HG03442 (cell line): ENCODE measurements at regions not wholly inside any gene's neighbourhood (a gene's known extent, or its start where the extent isn't known, plus 50 kb on each side); places are given as distances from the start of the nearest gene placed in this dataset.
A peak's percentile ranks its signal among the peaks of the same experiment; 100 is the strongest.

Experiments
- ATAC-seq: cut with Tn5 transposase; IDR thresholded peaks from one replicate; pipeline ENCODE4 v1.9.1; 2021; ENCODE audit warnings: mild to moderate bottlenecking, moderate library complexity; ENCODE audit not compliant: unreplicated experiment

DNA sequence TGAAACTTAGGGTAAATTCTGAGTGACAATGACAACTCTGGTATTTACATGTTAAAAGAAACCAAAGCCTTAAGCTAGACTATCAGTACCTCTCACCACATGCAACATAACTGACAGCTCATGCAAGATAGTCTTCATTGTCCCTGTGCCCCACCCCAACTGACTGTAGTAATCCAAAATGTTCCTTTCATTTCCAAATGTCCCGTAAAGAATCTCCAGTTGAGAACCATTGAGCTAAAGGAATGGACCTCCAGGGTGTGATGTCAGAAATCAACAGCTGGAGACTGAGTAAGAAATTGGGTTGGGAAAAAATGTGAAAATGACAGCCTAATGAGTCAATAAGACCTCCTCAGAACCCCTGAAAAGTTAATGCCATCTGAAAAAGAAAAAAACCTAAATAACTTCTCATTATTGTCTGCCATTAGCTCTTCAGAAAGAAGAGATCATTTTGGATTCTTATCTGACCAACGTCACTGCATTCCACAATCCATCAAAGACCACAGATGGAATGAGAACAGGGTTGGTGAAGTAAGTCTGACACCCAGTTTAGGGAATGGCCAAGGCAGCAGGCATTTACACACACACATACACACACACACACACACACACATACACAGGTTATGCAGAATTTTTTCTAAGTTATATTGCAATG is 51.7 kb upstream of the ACVR2A start:
- ATAC-seq, result no peak

DNA sequence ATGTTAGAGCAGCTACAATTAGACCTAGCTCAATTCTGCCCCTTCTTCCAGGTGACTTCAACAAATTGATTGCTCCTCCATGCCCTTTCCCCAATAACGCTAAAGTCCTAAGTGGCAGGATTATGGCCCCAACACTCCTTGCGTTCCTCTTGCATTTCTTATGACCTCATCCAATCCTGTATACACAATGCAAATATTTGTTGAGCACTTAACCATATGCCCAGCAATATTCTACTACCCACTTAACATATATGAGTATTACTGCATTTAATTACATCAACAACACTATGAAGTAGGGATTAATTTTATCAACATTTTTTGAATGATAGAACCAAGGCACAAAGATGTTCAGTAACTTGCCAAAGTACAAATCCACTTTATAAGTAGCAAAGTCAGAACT is 54.2 kb upstream of the ACVR2A start:
- ATAC-seq, result no peak

DNA sequence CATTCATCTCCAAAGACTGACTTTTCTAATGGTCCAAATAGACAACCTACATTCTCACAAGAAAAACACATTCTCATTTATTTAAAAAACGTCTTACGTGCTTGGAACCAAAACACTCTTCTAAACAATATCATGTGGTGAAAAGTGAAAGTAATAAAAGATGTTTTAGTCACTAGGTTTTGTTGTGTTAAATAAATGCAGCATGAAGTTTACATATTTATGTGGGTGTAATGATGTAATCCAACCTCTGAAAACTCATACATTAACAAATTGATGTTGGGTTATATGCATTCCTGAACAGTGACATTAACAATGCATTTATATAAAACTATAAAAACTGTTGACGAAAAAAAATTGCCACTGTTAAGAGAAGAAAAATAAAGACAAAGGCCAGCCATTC is 55.1 kb upstream of the ACVR2A start:
- no peak for ATAC-seq

DNA sequence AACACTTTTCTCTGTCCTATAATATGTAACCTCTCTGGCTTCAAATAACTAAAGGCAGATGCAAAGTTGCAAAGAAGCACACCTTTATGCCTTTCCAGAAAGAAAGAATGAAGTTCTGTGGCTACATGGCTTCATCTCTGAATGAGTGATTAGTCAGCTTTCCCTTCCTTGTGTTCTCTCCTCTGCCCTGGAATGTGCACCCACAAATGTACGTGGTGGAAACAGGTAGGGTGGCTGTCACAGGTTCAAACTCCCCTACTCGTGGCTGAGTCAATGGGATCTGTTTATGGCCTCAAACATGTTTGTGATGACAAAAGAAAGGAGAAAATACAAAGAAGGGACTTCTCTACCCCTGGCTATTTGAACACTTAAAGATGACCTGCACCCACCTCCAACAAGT is 55.5 kb upstream of the ACVR2A start:
- no peak for ATAC-seq

DNA sequence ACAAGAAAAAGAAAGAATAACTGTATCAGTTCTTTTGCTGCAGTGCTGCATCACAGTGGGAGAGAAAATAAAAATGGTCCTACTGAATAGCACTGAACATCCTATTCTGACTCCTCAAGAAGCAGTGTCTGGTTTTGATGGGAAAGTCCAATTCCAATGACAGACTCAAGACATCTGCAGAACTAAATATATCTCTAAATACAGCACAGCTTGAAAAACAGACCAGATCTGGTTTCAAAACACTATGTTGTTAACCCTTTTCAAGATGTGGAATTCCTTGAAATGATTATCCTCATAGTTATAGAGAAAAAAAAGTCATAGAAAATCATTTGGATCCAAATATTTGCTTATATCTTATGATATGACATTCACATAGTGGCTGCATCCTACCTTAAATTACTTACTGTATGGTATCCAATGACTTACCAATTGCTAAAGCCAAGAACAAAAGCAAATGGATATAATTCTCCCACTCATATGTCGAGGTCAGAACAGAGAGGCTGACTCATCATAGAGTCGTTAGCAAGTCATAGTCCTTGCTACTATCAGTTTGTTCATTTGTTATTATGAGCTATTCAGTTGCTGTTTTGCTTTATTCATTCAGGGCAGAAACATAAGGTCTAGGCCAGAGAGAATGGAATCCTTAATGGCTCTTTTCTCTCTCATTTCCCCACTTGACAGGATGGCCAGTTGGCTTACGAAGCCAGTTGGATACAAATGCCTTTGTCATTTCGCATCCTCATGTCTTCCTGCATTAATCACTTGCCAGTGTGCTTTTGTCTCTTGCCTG is 62.5 kb upstream of the ACVR2A start:
- ATAC-seq, result no peak

DNA sequence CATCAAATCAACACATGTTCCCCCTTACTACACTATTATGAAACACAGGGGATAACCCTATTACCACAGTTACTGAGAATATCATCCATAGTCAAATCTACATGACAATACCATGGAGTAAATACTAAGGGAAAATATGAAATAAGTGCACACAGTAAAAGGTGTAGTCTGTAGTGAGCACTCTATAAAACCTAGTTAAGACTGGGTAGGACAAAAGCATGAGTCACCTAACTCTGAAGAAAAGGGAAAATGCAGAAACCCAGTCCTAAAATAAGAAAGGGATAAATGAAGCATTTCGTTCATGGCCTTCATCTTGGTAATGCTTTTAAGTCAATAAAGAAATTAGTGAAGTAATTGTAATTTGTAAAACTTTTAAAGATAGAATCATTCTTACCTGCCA is 65.4 kb upstream of the ACVR2A start:
- ATAC-seq, result no peak

DNA sequence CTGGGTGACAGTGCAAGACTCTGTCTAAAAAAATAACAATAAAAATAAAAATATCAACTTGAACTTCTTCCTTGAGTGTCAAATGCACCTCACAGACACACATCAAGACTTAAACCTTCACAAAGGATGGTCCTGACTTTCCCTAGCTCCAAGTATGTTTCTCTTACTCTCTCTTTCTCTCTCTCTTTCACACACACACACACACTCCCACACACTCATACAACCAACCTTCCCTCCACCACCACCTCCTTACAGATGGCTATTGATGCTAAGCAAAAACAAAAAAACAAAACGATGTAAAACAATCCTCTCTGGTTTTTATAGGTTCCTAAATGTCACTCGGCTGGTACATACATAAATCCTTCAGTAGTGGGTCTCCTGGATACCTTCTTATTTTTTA is 67.4 kb upstream of the ACVR2A start:
- ATAC-seq, result no peak

DNA sequence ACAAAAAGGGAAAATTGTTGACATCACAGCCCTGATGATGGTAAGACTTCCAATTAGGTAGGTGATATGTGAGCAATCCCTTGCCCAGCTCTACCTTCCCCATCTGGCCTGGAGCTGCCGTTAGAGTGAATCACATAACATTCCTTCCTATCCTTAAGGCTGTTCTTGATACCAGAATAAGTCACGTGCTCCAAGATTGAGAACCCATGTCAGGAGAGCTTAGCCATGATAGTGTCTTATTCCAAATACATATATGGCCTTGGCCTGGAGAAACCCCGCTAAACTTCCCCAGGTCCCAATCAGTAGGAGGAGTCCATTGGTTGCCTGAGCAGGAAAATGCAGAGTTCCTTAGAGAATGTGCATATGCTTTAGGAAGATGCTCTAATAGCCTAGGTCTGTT is 70.0 kb upstream of the ACVR2A start:
- ATAC-seq, result no peak

GRCh38 chr2:147773479-147773878 is 71.3 kb upstream of the ACVR2A start:
- no peak for ATAC-seq

DNA sequence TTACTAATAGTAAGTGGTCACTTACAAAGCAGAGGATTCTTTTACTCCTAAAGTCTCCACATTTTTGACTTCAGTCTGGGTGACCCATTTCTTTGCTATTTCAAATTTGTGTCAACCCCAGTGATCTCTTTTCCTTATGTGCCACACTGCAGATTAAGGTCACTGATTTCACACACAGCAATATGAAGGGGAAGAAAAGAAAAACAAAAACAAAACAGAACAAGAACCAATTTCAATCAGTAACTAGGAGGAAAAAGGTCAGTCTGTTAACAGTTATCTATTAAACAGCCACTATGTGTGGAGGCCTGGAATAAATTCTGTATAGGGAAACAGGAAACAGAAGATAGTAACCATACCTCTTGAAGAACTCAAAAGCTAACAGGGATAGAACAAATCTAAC is 72.0 kb upstream of the ACVR2A start:
- ATAC-seq, result no peak

GRCh38 chr2:147763861-147764260 is 81.0 kb upstream of the ACVR2A start:
- no peak for ATAC-seq

DNA sequence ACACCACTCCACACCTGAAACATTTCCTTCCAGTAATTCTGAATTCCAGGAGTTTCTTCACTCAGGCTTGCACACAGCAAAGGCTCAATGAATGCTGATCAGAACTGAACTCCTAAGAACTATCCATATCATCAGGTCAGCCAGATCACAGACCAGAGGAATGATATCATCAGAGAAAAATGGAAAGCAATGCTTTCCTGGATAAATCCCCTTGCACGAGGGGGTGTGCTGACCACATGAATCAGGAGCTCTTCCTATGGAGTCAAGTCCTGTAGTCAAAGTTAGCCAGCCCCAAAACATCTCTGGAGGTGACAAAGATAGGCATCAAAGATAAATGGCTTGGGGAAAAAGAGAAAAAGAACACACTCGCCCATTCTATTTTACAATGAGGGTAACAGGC is 83.8 kb upstream of the ACVR2A start:
- ATAC-seq, result no peak

DNA sequence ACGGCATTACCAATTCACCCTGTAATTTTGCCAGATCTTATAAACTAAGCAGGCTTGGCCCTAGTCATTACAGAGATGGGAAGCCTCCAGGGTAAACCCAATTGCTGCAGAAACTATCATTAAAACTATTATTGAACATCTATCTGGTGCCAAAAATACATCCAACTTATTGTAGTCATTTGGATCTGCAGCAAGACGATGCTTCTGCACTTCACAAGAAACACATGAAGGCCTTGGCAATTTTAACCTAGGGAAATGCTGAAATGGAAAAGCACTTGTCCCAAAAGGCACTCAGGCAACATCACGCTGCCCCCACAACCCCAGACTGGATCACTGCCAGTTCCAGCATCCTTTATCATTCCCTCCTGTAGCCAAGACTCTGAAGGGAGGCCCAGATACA is 85.3 kb upstream of the ACVR2A start:
- no peak for ATAC-seq

DNA sequence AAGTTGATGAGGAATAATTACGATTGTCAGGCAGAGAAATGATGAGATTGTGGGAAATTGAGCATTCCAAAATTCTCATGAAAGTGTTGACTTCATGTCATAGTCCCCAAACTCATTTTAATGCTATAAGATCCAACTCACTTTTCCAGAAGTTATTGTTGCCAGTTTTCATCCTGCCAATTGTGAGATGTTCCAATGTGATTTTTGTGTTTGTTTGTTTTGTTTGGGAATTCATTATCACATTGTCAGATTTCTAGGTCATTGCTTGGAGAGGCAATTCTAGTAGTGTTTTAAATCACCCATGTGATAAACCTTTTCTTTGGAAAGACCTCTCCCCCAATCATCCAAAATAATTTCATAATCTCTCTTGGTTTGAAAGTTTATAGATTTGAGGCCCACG is 86.0 kb upstream of the ACVR2A start:
- ATAC-seq, result no peak

DNA sequence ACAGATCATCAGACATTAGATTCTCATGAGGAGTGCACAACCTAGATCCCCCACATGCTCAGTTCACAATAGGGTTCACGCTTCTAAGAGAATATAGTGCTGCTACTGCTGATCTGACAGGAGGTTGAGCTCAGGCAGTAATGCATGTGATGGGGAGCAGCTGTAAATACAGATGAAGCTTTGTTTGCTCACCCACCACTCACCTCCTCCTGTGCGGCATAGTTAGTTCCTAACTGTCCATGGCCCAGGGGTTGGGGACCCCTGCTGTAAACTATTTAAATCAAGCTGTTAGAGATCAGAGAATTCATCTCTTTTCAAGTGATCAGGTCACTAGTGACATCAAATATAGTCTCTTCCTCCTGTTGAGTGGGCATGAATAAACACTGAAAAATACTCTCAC is 88.8 kb upstream of the ACVR2A start:
- ATAC-seq, result no peak

DNA sequence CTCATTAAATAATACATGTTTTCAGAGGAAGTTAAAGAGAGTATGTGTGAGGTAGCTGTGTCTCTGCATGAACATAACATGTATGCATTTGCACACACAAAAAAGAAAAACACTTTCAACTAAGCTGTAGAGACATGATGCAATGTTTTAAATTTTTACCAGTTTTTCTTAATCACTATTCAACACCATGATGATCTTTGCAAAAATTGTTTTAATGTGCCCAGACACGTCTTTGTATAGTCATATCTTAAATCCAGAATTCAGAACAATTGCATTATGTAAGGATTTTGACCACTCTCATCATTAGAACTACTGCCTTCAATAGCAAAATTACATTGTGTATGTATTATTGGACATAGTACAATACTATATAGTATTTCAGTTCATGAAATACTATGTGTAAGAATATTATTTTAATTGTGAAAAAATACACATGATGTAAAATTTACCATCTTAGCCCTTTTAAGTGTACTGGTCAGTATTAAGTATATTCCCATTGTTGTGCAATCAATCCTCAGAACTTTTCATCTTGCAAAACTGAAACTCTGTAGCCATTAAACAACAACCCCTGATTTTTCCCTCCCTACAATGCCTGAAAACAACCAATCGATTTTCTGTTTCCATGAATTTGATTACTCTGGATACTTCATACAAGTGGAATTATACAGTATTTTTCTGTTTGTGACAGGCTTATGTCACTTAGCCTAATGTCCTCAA is 104.5 kb upstream of the ACVR2A start:
- ATAC-seq, result no peak

DNA sequence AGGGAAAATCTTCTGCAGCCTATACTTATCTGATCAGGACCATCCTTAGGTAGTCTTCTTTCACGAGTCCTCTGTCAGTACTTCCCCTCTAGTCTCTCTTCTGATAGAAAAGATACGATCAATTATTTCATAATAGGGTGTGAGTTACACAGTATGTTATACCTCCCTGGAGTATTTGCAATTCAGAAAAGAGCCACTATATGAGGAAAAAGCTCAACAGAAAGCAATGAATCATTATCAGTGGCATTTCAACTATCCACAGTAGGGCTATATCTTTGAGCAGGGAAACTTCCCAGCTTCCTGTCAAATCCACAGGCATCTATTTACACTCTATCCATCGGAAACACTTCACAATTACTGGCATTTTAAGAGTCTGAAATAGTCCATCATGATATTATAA is 105.3 kb upstream of the ACVR2A start:
- ATAC-seq, result no peak

GRCh38 chr2:147718831-147719230 is 126.0 kb upstream of the ACVR2A start:
- no peak for ATAC-seq

DNA sequence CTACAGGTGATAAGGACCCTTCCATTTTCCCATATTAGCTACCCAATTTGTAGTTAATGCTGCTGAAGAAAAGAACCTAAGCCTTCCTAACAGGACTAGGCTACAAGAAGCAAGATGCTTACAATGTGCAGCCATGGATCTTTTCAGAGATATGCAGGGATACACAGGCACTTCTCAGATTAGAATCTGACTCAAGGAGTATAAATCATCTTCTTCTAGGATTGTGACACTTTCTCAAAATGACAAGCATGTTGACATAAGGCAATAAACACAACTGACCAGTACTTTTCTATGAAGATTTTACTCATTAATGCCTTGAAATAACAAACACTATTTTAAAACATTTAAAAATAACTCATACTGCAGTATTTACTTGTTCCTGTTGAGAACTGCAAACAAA is 127.9 kb upstream of the ACVR2A start:
- no peak for ATAC-seq

- peak; percentile 60 for ATAC-seq
Observed at GRCh38 chr2:147715807-147716206, 129.0 kb upstream of the ACVR2A start.

- no peak for ATAC-seq
Observed at GRCh38 chr2:147714582-147714981, 130.2 kb upstream of the ACVR2A start.

DNA sequence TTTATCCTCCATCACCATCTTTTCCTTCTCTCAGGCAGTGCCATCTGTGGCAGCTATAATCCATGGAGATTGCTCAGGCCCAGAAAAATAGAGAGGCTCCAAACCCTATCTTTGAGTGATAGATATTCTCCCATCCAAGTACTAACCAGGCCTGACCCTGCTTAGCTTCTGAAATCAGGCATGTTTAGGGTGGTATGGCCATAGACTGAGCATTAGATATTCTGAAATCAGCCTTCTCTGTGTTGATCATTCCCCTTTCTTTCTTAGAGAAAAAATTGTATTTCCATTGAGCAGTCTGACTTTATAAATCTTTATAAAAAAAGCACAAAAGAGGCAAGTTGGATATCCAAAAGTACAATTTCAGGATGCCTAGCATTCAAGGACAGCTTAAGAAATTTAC is 131.5 kb upstream of the ACVR2A start:
- no peak for ATAC-seq
